ENCODE measurements at regions not wholly inside any gene's neighbourhood (a gene's known extent, or its start where the extent isn't known, plus 50 kb on each side); places are given as distances from the start of the nearest gene placed in this dataset.

DNA sequence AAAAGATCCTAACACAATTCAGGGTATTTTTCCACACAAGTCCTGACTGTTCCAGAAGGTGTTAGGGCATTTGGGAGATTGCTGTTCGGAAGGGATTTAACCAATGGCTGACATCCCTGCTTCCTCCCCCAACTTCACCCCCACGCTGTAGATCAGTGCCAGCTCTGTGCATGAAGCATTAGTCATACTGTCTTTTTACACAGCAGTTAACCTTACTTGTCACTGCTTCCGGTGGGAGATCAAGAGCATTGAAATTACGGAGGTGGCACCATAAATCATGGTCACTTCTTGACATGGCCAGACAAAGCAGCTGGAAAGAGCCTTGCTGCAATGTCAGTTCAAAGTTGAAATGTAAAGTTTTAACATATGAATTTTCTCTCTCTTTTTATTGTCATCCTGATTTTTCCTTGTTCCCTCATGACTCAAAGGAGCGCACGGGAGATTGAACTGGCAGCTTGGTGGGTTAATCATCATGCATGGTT, 70.2 kb downstream of the HRH4 start:
- DNase-seq = no peak

- no peak for DNase-seq
Measured at GRCh38 chr18:24534271-24534670, 73.8 kb downstream of the HRH4 start.

DNA sequence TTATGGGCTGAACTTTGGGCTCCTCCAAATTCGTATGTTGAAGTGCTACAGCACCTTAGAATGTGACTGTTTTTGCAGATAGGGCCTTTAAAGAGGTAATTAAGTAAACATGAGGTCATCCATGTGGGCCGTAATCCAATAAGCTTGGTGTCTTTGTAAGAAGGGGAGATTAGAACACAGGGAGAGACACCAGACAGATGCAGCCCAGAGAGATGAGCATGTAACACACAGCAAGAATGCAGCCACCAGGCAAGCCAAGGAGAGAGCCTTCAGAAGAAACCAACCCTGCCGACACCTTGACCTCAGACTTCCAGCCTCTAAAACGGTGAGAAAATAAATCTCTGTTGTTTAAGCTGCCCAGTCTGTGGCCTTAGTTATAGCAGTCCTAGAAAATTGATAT, 74.3 kb downstream of the HRH4 start:
- DNase-seq = no peak

DNA sequence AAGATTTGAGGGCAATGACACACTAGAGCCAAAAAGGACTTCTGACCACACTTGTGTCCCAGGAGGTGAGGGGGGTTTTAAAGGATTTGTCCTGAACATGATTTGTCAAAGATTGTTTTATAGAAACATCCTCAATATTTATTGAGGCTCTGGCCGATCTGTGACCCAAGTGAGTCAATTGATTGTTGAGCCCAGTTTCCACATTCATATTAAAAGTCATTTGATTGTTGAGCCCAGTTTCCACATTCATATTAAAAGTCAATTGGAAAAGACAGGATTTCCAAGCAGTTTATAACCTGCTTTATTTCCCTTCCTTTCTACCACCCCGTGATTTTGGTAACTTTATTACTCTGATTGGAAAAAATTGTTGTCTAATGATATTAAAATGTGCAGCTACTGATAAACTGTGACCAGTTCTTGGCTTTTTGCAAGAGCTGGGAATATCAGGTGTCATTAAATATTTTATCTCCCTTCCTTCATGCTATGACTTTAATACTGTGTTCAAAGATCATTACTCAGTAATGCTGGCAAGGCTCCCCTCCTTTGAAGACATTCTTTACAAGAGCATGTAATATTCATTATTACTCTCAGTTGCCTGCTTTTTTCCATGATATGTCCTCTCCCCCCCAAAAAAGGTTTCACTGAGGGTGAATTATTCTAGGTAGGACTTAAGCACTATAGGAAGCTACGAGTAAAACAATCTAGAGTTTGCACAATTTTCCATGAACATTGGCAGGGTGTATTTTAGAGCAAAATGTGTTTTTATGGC, 75.3 kb downstream of the HRH4 start:
- DNase-seq = no peak

DNA sequence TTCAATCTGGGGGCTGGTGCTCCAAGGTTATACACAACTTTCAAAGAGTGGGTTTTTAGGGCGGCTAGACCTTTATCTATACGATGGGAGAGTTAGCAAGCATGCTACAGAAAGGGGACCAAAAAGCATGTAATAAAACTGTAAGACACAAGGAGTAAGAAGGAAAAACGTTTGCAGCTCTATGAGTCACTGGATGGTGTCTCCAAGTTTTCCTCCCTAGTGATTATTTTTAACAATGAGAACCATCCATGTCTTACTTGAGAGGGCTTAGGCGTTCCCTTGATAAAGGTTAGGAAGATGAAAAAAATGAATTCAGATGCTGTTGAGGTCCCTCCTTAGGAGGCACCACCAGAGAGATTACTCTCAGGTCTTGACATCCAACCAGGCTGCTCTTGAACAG, 75.9 kb downstream of the HRH4 start:
- no peak for DNase-seq

- DNase-seq = no peak
Measured at GRCh38 chr18:24536834-24537233, 76.4 kb downstream of the HRH4 start.

- DNase-seq = no peak
Measured at GRCh38 chr18:24538414-24539264, 78.2 kb downstream of the HRH4 start.

GRCh38 chr18:24539866-24540617, 79.6 kb downstream of the HRH4 start:
- DNase-seq = no peak

DNA sequence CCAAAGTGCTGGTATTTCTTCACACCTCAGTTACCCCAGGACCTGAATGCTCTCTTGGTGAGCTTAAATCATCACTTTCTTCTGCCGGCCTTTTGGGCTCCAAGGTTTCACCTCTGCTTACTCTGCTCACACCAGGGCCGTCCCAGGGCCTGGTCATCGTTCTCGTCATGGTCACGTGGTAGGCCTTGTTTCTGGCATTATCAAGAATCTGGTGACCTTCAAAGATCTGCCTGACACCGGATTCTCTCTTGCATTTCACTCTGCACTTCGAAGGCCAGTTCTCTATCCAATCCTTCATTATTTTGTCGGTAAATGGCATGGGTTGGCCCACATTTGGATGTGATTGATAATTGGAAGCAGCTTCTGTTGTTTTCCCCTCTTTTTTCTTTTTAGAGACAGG, 80.5 kb downstream of the HRH4 start:
- DNase-seq = no peak

DNA sequence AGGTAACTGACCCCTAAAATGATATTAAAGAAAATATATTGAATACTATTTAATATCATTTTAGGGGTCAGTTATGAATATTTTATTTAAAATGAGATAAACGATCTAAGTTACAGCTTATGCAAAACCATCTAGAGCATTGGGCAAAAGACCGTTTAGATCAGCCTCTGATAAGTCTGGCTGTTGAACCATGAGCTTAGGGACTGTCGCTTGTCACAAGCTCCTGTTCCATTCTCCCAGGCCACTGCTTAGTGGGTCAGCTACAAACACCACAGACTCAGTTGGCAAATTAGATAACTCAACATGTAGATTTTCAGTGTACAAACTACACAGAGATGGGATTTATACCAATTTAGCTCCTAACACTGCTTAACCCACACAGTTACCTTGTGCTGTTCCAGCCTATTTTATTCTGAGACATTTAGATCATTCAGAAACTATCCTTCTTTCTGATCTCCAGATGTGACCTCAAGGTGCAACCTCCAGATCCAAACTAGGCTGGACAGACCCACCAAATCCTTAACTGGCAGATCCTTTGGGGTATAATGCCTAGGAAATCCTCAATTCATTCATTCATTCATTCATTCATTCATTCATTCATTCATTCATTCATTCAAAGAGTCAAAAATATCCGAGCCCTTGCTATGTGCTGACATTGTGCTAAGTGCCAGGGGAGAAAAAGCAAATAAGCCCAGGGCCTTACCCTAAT, 82.8 kb downstream of the HRH4 start:
- no peak for DNase-seq

DNA sequence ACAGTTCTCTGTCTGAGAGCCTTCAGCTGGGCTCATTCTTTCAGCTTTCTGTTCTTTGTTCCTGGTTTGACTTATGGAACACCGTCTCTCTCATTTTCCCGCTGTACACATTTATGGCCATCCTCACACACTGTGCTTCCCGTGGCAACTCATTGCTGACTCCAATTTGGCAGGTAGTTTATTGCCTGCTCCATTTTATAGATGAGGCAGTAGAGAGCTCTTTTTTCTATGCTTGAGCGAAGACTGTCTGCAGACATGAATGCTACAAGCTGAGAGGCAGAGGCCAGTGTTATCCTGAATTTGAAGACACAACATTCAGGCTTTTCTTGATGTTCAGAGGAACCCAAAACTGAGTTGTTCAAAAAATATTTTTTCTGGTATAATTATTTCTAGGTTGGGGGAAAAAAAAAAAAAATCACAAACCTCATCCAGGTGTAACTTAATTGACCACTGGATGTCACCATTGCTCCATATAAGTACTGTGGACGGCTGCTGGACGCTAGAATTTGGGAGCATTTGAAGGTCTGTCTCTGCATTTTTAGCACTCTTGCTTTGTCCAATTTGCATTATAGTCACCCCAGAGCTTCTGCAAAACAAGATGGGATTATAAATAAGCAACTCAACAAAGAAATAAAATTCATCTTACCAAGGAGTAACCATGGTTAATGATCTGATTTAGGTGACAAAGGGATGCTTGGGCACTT, 83.5 kb downstream of the HRH4 start:
- peak; percentile 58 for DNase-seq

GRCh38 chr18:24544949-24545348, 84.5 kb downstream of the HRH4 start:
- no peak for DNase-seq

GRCh38 chr18:24545651-24546050, 85.2 kb downstream of the HRH4 start:
- DNase-seq = no peak

DNA sequence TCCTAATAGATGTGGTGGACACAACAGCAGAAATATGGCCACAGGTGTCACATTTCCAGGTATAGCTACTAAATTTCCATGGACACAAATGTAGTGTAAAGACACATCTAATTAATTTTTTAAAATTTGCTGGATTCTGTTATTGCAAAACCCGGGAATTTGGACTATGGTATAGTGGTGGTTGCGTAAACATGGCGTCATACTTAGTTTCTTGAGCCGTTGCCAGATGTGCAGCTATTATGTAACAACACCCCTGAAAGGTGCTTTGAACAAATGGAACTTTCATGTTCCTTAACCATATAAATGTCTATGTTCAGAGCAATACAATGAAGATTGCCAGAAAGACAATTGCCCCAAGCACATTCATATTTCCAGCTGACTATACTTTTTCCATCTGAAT, 85.9 kb downstream of the HRH4 start:
- no peak for DNase-seq

- no peak for DNase-seq
Measured at GRCh38 chr18:24548583-24548982, 88.1 kb downstream of the HRH4 start.

- DNase-seq = no peak
Measured at GRCh38 chr18:24552218-24552617, 91.8 kb downstream of the HRH4 start.

- no peak for DNase-seq
Measured at GRCh38 chr18:24553571-24554285, 93.3 kb downstream of the HRH4 start.

- DNase-seq = no peak
Measured at GRCh38 chr18:24558403-24558802, 98.0 kb downstream of the HRH4 start.

GRCh38 chr18:24559526-24559925, 99.1 kb downstream of the HRH4 start:
- no peak for DNase-seq

DNA sequence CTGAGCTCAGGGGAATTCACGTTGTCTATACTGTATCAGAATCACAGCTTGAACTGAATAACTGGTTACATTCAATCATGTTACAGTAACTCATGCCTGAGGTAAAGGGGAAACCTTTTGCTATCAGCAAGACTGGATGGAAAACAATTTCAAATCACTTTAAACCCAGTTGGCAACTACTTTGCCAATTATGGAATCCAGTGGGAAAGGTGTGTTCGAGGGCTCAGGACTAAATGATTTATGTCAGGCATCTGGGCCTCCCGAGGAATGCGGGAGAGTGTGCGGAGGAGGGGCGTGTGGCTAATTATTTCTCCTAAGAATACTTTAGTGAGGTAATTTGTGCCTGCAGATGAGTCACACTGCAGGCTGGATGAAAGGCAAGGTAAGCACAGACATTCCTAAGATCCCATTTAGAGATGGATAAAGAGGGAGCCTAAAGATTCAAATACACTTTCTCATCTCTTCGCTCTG, 100.1 kb downstream of the HRH4 start:
- DNase-seq = no peak

- DNase-seq = no peak
Measured at GRCh38 chr18:24561369-24561965, 101.0 kb downstream of the HRH4 start.
